GM06990 (cell line): ENCODE measurements at regions not wholly inside any gene's neighbourhood (a gene's known extent, or its start where the extent isn't known, plus 50 kb on each side); places are given as distances from the start of the nearest gene placed in this dataset.

ENCODE experiments used
- DNase-seq: peaks from one replicate; pipeline ENCODE4 v3.0.0-alpha.2; 2011; ENCODE audit not compliant: insufficient read length; ENCODE audit errors: extremely low read depth
- H3K27me3 ChIP-seq: replicated peaks from 2 replicates; pipeline ENCODE4 v1.6.0; 2011; ENCODE audit warnings: low read length; ENCODE audit not compliant: control insufficient read depth, insufficient read depth
- H3K36me3 ChIP-seq: 2 replicates; pipeline ENCODE4 v1.5.1; 2011; ENCODE audit warnings: low read length; ENCODE audit not compliant: control insufficient read depth, insufficient read depth
- H3K4me3 ChIP-seq: replicated peaks from 2 replicates; pipeline ENCODE4 v1.5.1; 2011; ENCODE audit warnings: low read depth, mild to moderate bottlenecking, control low read depth, low read length
- CTCF ChIP-seq: IDR thresholded peaks from 2 replicates; pipeline ENCODE4 v1.5.1; 2011; ENCODE audit warnings: low read length, control low read depth, mild to moderate bottlenecking, inconsistent platforms; ENCODE audit not compliant: insufficient read depth, poor library complexity, severe bottlenecking

GRCh38 chr9:87054999-87055686 lies 107.8 kb upstream of the GAS1 start:
- H3K36me3 ChIP-seq = no peaks in the 10 kb centered on the region
- TF ChIP-seq CTCF = no peak
- no peaks in the 10 kb centered on the region; the same call in 1 of the 2 replicates for H3K27me3 ChIP-seq
- DNase-seq = no peak
- H3K4me3 ChIP-seq = no peak overlapping the region

DNA sequence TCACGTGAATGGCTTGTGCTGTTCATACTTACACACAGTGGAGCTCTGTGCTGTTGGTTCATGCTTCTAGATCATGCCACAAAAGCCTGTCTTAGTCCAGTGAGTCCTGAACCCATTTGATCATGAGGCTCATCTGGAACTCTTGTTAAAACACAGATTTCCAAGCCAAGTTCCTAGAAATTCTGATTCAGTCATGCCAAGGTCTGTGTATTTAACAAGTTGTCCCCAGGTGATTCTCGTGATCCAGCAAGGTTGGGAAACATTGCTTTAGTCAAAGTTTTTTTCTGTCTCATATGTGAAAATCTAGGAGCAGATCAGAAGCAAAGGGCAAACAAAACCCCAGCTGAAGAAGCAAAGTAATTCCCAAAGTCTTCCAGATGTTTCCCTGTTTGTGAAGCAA lies 112.5 kb upstream of the GAS1 start:
- no peak for DNase-seq
- no peak overlapping the region for H3K4me3 ChIP-seq
- H3K27me3 ChIP-seq = no peaks in the 10 kb centered on the region; the same call in 1 of the 2 replicates
- H3K36me3 ChIP-seq = no peaks in the 10 kb centered on the region
- no peak for TF ChIP-seq CTCF

DNA sequence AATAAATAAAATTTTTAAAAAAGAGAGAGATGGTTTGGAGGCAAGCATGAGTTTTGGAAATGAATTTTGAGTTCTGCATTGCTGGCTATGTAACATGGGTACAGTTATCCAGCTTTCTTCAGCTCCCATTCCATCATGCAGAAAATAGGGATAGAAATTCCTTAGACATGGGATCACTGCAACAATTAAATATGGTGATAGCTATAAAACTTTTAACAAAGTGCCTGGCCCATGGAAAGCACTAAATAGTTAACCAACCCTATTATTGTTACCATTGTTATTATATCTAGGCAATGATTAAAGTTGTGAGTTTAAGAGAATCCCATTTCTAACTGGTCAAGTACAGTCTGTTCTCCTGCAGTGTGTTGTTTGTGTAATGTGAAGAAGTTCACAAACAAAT lies 115.4 kb upstream of the GAS1 start:
- Histone ChIP-seq H3K27me3 (no peaks in the 10 kb centered on the region; the same call in 1 of the 2 replicates), H3K36me3 (no peaks in the 10 kb centered on the region), H3K4me3 (no peak overlapping the region)
- TF ChIP-seq CTCF = no peak
- no peak for DNase-seq

DNA sequence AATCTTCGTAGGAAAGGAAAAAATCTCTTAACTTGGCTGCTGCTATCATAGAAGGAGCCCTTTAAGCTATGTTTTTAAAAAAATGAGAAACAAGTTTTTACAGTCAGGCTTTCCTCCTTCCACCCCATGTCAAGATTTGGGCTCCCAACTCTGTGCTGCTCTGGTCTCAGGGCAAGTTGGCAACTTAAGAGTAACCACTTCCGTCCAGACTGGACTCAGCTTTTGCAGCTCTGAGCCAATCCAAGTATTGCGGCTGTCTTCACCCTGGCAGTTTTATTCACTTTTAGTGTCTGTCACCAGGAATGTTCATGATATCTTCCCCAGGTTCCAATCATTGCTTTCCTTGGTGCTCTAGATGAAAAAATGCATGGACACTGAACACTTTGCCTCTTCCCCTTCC lies 115.9 kb upstream of the GAS1 start:
- TF ChIP-seq CTCF = no peak
- Histone ChIP-seq H3K36me3 (no peaks in the 10 kb centered on the region), H3K27me3 (no peaks in the 10 kb centered on the region; the same call in 1 of the 2 replicates), H3K4me3 (no peak overlapping the region)
- DNase-seq = no peak

DNA sequence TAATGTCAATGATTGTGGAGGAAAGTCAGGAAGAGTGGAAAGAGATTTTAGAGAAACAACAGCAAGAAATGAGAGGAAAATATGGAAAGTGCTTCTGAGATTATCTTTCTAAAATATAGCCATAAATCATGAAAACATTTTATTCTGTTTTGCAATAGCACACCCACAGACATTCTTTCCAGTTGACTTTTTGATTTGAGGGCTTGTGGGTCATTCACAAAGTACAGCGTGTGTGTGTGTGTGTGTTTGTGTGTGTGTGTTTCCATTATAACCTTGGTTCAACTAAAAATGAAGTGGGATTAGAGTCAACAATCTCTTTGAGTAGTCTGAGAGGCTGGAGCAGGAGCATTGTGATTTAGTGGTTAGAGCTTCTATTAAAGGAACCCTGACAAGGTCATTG lies 116.6 kb upstream of the GAS1 start:
- no peaks in the 10 kb centered on the region; the same call in 1 of the 2 replicates for H3K27me3 ChIP-seq
- no peak for TF ChIP-seq CTCF
- no peaks in the 10 kb centered on the region for H3K36me3 ChIP-seq
- no peak overlapping the region for H3K4me3 ChIP-seq
- no peak for DNase-seq

DNA sequence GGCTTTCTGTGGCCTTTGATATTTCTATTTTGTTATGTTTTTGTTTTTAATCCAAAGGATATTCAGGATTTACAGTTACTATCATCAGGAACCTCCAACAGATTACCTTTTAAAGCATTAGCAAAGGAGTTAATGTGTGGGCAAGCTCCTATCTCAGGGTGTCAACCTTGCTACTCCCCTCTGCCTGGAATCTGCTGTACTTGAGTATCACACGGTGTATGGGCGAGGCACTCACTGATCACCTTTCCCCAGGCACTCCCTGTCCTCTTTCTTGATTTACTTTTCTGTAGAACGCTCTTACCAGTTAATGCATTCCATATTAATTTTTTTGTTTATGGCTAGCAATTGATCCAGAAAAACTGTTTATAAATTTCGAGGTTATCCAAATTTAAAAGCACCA lies 117.0 kb upstream of the GAS1 start:
- H3K36me3 ChIP-seq = no peaks in the 10 kb centered on the region
- no peak for DNase-seq
- no peak for TF ChIP-seq CTCF
- no peak overlapping the region for H3K4me3 ChIP-seq
- no peaks in the 10 kb centered on the region; the same call in 1 of the 2 replicates for H3K27me3 ChIP-seq
